Natural killer cell treated with Interleukin-12 subunit alpha and Interleukin-12 subunit beta and Interleukin-15 and Interleukin-18, amount 100 ng/mL, for 72 hours (primary cell): ENCODE measurements at regions not wholly inside any gene's neighbourhood (a gene's known extent, or its start where the extent isn't known, plus 50 kb on each side); places are given as distances from the start of the nearest gene placed in this dataset.
"Not testable (repeated sequence)": the region's sequence is repeated elsewhere in the genome, so short reads cannot be mapped to it uniquely, and the experiment has no call there.

Source experiments
- ATAC-seq, 2 donors: fragments of 150-1000 bp; cut with Tn5 transposase in 1 of 2; sonication (Bioruptor Pico), chemical (Tn5 transposase) in 1 of 2; 2 replicates each; pipeline ENCODE4 v1.10.0; 2021
- DNase-seq: peaks from one replicate; pipeline ENCODE4 v3.0.0; 2022; ENCODE audit warnings: low spot score
- H3K27ac Mint-ChIP-seq, 2 donors: 1 replicate in 1 of 2; 2 replicates in 1 of 2; pipeline ENCODE4 v1.8.0; 2022; ENCODE audit warnings: mixed read lengths in 2 of 2, mild to moderate bottlenecking in 1 of 2, moderate library complexity in 1 of 2
- H3K27me3 Mint-ChIP-seq, 2 donors: 1 replicate in 1 of 2; 2 replicates in 1 of 2; pipeline ENCODE4 v1.8.0; 2022; ENCODE audit warnings: mixed read lengths in 2 of 2
- H3K36me3 Mint-ChIP-seq: one replicate; pipeline ENCODE4 v1.8.0; 2022; ENCODE audit warnings: mixed read lengths
- H3K4me1 Mint-ChIP-seq, 2 donors: 1 replicate in 1 of 2; 2 replicates in 1 of 2; pipeline ENCODE4 v1.8.0; 2022; ENCODE audit warnings: low read depth in 2 of 2, mixed read lengths in 2 of 2, mild to moderate bottlenecking in 1 of 2
- H3K4me3 Mint-ChIP-seq: one replicate; pipeline ENCODE4 v1.8.0; 2022; ENCODE audit warnings: mixed read lengths
- H3K9me3 Mint-ChIP-seq: 2 replicates; pipeline ENCODE4 v1.8.0; 2022; ENCODE audit warnings: mixed read lengths

GRCh38 chr7:19373334-19373733 lies 228.1 kb upstream of the FERD3L start:
- Mint-ChIP-seq H3K9me3 (no peaks in the 10 kb centered on the region), H3K4me3 (no peak overlapping the region), H3K27ac (no peak overlapping the region), H3K4me1 (no peaks in the 10 kb centered on the region), H3K36me3 (peaks cover 4% of the 10 kb centered on the region), H3K27me3 (peaks cover 2 to 5% of the 10 kb centered on the region in 2 donors)
- DNase-seq (no peak), ATAC-seq (no peak)

- ATAC-seq (no peak), DNase-seq (no peak)
- Mint-ChIP-seq H3K4me1 (no peaks in the 10 kb centered on the region), H3K27ac (no peak overlapping the region), H3K36me3 (peaks cover 4% of the 10 kb centered on the region), H3K27me3 (peaks cover 0 to 10% of the 10 kb centered on the region in 2 donors), H3K9me3 (no peaks in the 10 kb centered on the region), H3K4me3 (no peak overlapping the region)
Measured at GRCh38 chr7:19369806-19370205, 224.6 kb upstream of the FERD3L start.

DNA sequence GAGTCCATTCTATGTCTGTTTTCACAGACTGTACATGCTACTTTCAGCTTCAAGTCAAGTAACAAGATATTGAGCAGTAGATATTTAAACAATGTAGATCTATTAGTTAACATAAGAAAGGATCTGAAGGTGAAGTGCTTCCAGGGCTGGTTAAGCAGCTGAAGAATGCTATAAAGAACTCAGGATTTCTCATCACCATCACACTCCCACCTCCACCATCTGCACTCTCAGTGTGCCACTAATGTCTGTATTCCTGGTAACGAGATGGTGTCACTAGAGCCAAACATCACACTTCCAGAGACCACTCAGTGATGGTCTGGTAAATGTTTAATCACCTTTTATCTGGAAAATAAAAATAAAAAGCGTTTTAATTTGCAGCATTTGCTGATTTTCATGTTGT lies 224.0 kb upstream of the FERD3L start:
- ATAC-seq (no peak), DNase-seq (no peak)
- no peaks in the 10 kb centered on the region for H3K4me1 Mint-ChIP-seq
- H3K9me3 Mint-ChIP-seq = no peaks in the 10 kb centered on the region
- H3K27ac Mint-ChIP-seq = no peak overlapping the region
- peaks cover 0 to 10% of the 10 kb centered on the region in 2 donors for H3K27me3 Mint-ChIP-seq
- H3K36me3 Mint-ChIP-seq = peaks cover 4% of the 10 kb centered on the region
- no peak overlapping the region for H3K4me3 Mint-ChIP-seq

- DNase-seq (no peak), ATAC-seq (no peak)
- no peaks in the 10 kb centered on the region for H3K9me3 Mint-ChIP-seq
Measured at GRCh38 chr7:19368491-19368925, 223.3 kb upstream of the FERD3L start.

GRCh38 chr7:19364950-19365349 lies 219.7 kb upstream of the FERD3L start:
- Mint-ChIP-seq H3K36me3 (no peaks in the 10 kb centered on the region), H3K4me1 (no peaks in the 10 kb centered on the region), H3K9me3 (no peaks in the 10 kb centered on the region), H3K27me3 (peaks cover 0 to 10% of the 10 kb centered on the region in 2 donors), H3K4me3 (no peak overlapping the region), H3K27ac (no peak overlapping the region)
- DNase-seq = no peak
- no peak for ATAC-seq

More at GRCh38 chr7:19368491-19368925, 223.3 kb upstream of the FERD3L start:
- H3K4me3 Mint-ChIP-seq = no peak overlapping the region
- no peaks in the 10 kb centered on the region for H3K4me1 Mint-ChIP-seq
- H3K36me3 Mint-ChIP-seq = peaks cover 4% of the 10 kb centered on the region
- H3K27me3 Mint-ChIP-seq = peaks cover 0 to 10% of the 10 kb centered on the region in 2 donors
- no peak overlapping the region for H3K27ac Mint-ChIP-seq

DNA sequence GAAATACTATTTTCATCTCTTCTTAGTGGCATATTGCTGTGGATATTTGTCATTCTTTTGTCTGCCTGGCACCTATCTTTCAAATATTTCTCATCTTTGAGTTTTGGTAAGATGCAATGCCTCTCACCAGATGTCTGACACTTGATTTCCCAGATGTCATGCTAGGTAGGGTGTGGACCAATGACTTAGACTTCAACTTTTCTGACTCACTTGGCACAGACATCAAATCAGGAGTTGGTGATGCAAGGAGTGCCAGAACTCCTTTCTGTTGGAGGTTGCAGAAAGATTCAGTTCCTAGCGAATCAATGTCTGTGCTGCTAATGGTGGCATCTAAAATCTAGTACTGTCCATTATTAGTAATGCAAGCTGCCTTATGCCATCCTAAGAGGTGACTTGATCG lies 216.9 kb upstream of the FERD3L start:
- Mint-ChIP-seq H3K4me3 (no peak overlapping the region), H3K9me3 (no peaks in the 10 kb centered on the region), H3K27me3 (peaks cover 0 to 10% of the 10 kb centered on the region in 2 donors), H3K27ac (no peak overlapping the region), H3K36me3 (no peaks in the 10 kb centered on the region), H3K4me1 (no peaks in the 10 kb centered on the region)
- no peak for ATAC-seq
- no peak for DNase-seq

DNA sequence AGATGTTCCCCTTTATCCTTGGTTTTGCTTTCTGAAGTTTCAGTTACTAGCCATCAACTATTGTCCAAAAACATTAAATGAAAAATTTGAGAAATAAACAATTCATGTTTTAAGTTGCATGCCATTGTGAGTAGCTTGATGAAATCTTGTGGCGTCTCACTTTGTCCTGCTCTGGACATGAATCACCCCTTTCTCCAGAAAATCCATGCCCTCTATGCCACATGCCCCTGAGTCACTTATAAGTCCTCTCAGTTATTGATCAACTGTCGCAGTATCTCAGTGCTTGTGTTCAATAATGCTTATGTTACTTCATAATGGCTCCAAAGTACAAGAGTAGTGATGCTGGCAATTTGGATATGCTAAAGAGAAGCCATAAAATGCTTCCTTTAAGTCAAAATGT lies 208.0 kb upstream of the FERD3L start:
- H3K36me3 Mint-ChIP-seq = no peaks in the 10 kb centered on the region
- peaks cover 0 to 5% of the 10 kb centered on the region in 2 donors for H3K4me1 Mint-ChIP-seq
- no peak overlapping the region for H3K27ac Mint-ChIP-seq
- ATAC-seq (no peak), DNase-seq (no peak)
- H3K4me3 Mint-ChIP-seq = no peak overlapping the region
- H3K9me3 Mint-ChIP-seq = no peaks in the 10 kb centered on the region
- peaks cover 0 to 10% of the 10 kb centered on the region in 2 donors for H3K27me3 Mint-ChIP-seq

DNA sequence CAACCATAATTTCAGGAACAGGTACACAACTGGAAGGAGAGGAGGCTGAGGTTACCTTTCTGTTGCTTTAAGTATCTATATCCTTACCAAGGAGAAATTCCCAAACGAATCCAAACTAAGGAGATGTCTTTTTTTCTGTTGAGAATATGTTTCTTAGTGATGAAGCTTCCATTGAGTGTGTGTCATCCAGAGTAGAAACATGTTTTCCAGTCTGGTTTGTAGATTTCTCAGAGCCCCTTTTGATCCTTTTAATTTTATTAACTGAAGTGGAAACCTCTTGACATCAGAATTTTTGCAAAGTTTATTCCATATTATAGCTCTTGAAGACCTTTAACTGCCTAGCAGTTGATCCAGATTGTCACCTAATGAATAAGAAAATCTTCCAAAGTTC lies 207.1 kb upstream of the FERD3L start:
- Mint-ChIP-seq H3K9me3 (no peaks in the 10 kb centered on the region), H3K36me3 (no peaks in the 10 kb centered on the region), H3K27ac (no peak overlapping the region)

DNA sequence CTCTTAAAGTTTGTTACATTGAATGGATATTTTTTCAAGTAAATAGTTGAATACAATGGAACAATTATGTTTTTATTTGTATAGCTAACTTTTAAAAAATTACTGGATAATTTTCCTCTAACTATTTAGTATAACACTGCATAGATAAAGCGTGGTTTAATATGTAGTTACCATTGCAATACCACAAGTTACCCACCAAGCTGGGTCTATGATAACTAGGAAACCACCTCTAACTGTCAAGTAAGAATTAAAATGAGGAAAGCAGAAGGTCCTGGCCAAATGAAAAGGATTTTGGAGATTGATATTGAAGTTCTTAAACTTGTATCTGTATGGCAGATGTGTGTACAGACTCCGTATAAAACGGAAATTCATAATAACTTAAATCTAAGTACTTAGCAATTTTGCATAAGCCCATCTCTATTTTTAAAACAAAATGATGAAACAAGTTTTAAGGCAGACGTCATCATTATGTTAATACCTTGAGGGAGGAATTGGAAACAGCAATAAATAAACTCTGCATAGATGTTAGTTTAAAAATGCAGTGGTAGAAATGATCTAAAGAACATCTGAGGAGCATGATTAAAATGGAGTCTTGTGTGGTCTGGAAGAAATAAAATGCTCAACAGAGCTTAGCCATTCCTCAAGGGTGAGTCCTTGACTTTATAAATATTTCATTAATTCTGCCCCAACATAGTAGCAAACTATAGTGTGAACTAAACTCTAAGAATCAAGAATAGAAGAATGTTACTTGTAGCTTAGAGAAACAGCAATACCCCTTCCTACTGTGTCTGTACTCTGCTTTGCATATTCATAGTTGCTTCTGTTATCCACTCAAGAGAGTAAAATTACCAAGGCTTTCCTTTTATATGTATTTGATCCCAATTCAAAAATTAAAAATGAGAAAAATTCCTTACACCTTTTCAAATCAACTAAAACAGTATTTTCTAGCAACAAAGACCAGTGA lies 206.4 kb upstream of the FERD3L start:
- peaks cover 0 to 12% of the 10 kb centered on the region in 2 donors for H3K27me3 Mint-ChIP-seq
- DNase-seq (no peak), ATAC-seq (no peak)
- H3K4me1 Mint-ChIP-seq = peaks cover 0 to 5% of the 10 kb centered on the region in 2 donors
- no peak overlapping the region for H3K27ac Mint-ChIP-seq
- no peak overlapping the region for H3K4me3 Mint-ChIP-seq
- no peaks in the 10 kb centered on the region for H3K36me3 Mint-ChIP-seq
- H3K9me3 Mint-ChIP-seq = no peaks in the 10 kb centered on the region

More for the DNA sequence above, 207.1 kb upstream of the FERD3L start:
- no peak for DNase-seq
- no peak for ATAC-seq
- Mint-ChIP-seq H3K27me3 (peaks cover 0 to 10% of the 10 kb centered on the region in 2 donors), H3K4me1 (peaks cover 0 to 5% of the 10 kb centered on the region in 2 donors), H3K4me3 (no peak overlapping the region)

- DNase-seq (no peak), ATAC-seq (no peak)
- peaks cover 3 to 7% of the 10 kb centered on the region in 2 donors for H3K27me3 Mint-ChIP-seq
- no peak overlapping the region for H3K4me3 Mint-ChIP-seq
- H3K27ac Mint-ChIP-seq = no peak overlapping the region
- H3K9me3 Mint-ChIP-seq = no peaks in the 10 kb centered on the region
- H3K4me1 Mint-ChIP-seq = no peaks in the 10 kb centered on the region
- H3K36me3 Mint-ChIP-seq = no peaks in the 10 kb centered on the region
Measured at GRCh38 chr7:19339512-19339911, 194.3 kb upstream of the FERD3L start.

DNA sequence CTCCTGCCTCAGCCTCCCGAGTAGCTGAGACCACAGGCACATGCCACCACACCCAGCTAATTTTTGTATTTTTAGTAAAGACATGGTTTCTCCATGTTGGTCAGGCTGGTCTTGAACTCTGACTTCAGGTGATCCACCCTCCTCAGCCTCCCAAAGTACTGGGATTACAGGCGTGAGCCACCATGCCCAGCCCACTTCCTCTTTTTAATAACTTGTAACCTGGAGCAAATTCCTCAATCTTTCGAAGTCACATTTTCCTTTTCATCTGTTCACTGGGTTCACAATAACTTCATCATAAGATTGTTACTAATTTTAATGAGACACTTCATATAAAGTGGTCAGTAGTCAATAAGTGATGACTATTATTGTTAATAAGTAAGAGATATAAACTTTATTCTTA lies 193.3 kb upstream of the FERD3L start:
- H3K27ac Mint-ChIP-seq, H3K36me3 Mint-ChIP-seq, ATAC-seq, H3K4me1 Mint-ChIP-seq, H3K4me3 Mint-ChIP-seq, H3K9me3 Mint-ChIP-seq, DNase-seq, H3K27me3 Mint-ChIP-seq: not testable (repeated sequence)

DNA sequence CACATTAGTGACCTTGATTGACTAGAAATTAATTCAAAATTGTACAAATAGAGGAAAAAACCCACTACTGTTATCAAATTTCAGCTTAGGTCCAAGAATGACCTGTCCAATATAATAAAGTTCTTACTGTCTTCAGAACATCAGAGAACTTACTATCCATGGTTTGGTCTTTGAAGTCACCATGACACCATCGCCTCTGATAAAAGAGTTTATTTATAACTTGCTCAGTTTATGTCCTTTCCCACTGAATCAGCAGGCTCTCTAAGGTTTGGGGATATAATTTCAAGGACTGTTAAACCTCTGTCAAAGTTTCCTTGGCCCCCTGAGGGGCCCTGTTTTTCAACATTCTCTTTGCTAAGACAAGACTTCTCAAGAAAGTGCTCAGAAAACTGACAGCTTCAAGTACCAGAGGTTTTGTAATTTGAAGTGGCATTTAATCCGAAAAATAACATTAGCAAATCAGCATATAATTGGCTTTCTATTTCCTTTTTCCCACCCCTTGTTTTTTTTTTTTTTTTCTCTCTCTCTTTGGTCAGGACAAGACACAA lies 191.7 kb upstream of the FERD3L start:
- Mint-ChIP-seq H3K4me1 (no peaks in the 10 kb centered on the region), H3K27me3 (peaks cover 3 to 7% of the 10 kb centered on the region in 2 donors), H3K4me3 (no peak overlapping the region), H3K36me3 (no peaks in the 10 kb centered on the region), H3K27ac (no peak overlapping the region), H3K9me3 (no peaks in the 10 kb centered on the region)
- DNase-seq (no peak), ATAC-seq (no peak)

DNA sequence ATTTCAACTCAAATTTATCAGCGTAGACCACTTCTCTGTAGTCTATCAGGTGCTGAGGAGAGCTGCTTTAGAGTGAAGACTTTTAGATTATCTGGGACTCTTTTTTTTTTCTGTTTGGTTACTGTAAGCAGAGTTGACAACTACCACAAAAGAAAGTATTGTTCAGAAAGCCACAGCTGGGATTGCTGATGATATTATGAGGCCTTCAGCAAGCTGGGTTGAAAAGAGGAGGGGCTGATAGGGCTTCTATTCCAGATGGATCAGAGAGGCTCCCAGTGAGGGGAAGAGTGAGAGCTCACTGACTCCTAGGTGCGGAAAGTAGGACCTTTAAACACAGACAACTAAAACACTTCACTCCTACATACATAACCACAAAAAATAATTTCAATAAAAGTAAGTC lies 188.5 kb upstream of the FERD3L start:
- ATAC-seq = no peak
- H3K4me1 Mint-ChIP-seq = no peaks in the 10 kb centered on the region
- no peaks in the 10 kb centered on the region for H3K9me3 Mint-ChIP-seq
- H3K27me3 Mint-ChIP-seq = peaks cover 3 to 7% of the 10 kb centered on the region in 2 donors
- no peak overlapping the region for H3K27ac Mint-ChIP-seq
- H3K4me3 Mint-ChIP-seq = no peak overlapping the region
- no peak for DNase-seq
- H3K36me3 Mint-ChIP-seq = no peaks in the 10 kb centered on the region

- ATAC-seq (no peak), DNase-seq (no peak)
- peaks cover 0 to 8% of the 10 kb centered on the region in 2 donors for H3K27me3 Mint-ChIP-seq
- H3K27ac Mint-ChIP-seq = no peak overlapping the region
- H3K36me3 Mint-ChIP-seq = no peaks in the 10 kb centered on the region
- H3K4me1 Mint-ChIP-seq = no peaks in the 10 kb centered on the region
- no peak overlapping the region for H3K4me3 Mint-ChIP-seq
- H3K9me3 Mint-ChIP-seq = no peaks in the 10 kb centered on the region
Measured at GRCh38 chr7:19327018-19327417, 181.8 kb upstream of the FERD3L start.
